ENCODE measurements at regions not wholly inside any gene's neighbourhood (a gene's known extent, or its start where the extent isn't known, plus 50 kb on each side); places are given as distances from the start of the nearest gene placed in this dataset.

GRCh38 chr9:1434052-1434767, 384.1 kb downstream of the DMRT2 start:
- H3K9me3 Mint-ChIP-seq = peaks cover 0 to 3% (median 0%) of the 10 kb centered on the region in 7 donors
- H3K36me3 ChIP-seq (replicated peaks in 1 of 2; ENCODE audit: control insufficient read depth in 1 of 2, insufficient read depth in 2 of 2, low read length in 2 of 2) = no peaks in the 10 kb centered on the region
- no peaks in the 10 kb centered on the region for H3K4me1 ChIP-seq (ENCODE audit: control insufficient read depth in 1 of 2, insufficient read depth in 2 of 2, low read length in 2 of 2)
- no peaks in the 10 kb centered on the region for H3K4me1 Mint-ChIP-seq
- H3K4me2 ChIP-seq (replicated peaks; ENCODE audit: extremely low read depth, low read length, poor library complexity, severe bottlenecking) = no peak overlapping the region
- no peaks in the 10 kb centered on the region for H3K9me3 ChIP-seq (replicated peaks in 1 of 2; ENCODE audit: control insufficient read depth in 1 of 2, insufficient read depth in 1 of 2, low read length in 2 of 2)
- TF ChIP-seq CTCF (IDR thresholded peaks at IDR 0.05) = no peak
- H3K27ac ChIP-seq (ENCODE audit: low read depth in 1 of 2, low read length in 2 of 2) = no peak overlapping the region
- no peaks in the 10 kb centered on the region for H3K27me3 ChIP-seq (ENCODE audit: control insufficient read depth in 2 of 2, insufficient read depth in 2 of 2, low read length in 2 of 2)
- no peaks in the 10 kb centered on the region for H4K20me1 ChIP-seq (ENCODE audit: insufficient read depth, low read length)
- 33% methylated on average over 2 of the region's 7 CpGs for WGBS (ENCODE audit: insufficient coverage)
- peaks cover 0 to 2% (median 2%) of the 10 kb centered on the region in 3 donors for H3K27me3 Mint-ChIP-seq (ENCODE audit: low read depth in 3 of 3)
- no peak overlapping the region for H2AFZ ChIP-seq (ENCODE audit: insufficient read depth, low read depth, low read length, poor library complexity, severe bottlenecking)
- H3K36me3 Mint-ChIP-seq = no peaks in the 10 kb centered on the region
- H3K4me3 Mint-ChIP-seq = no peak overlapping the region
- no peak overlapping the region for H3K4me3 ChIP-seq (replicated peaks in 1 of 3; ENCODE audit: low read depth in 2 of 3, low read length in 3 of 3)
- DNase-seq = no peak
- no peak overlapping the region for H3K27ac Mint-ChIP-seq
- intact Hi-C loops (cut with micrococcal nuclease) = no loop called here
- H3K9ac ChIP-seq (ENCODE audit: insufficient read depth, low read length, poor library complexity, severe bottlenecking) = no peak overlapping the region
- H3K79me2 ChIP-seq (ENCODE audit: insufficient read depth, low read length) = no peaks in the 10 kb centered on the region

GRCh38 chr9:1434811-1435210, 384.7 kb downstream of the DMRT2 start:
- peaks cover 0 to 3% (median 0%) of the 10 kb centered on the region in 7 donors for H3K9me3 Mint-ChIP-seq
- Histone ChIP-seq H4K20me1 (ENCODE audit: insufficient read depth, low read length) (no peaks in the 10 kb centered on the region), H3K9ac (ENCODE audit: insufficient read depth, low read length, poor library complexity, severe bottlenecking) (no peak overlapping the region), H3K4me3 (replicated peaks in 1 of 3; ENCODE audit: low read depth in 2 of 3, low read length in 3 of 3) (no peak overlapping the region), H2AFZ (ENCODE audit: insufficient read depth, low read depth, low read length, poor library complexity, severe bottlenecking) (no peak overlapping the region), H3K9me3 (replicated peaks in 1 of 2; ENCODE audit: control insufficient read depth in 1 of 2, insufficient read depth in 1 of 2, low read length in 2 of 2) (no peaks in the 10 kb centered on the region), H3K27me3 (ENCODE audit: control insufficient read depth in 2 of 2, insufficient read depth in 2 of 2, low read length in 2 of 2) (no peaks in the 10 kb centered on the region), H3K4me1 (ENCODE audit: control insufficient read depth in 1 of 2, insufficient read depth in 2 of 2, low read length in 2 of 2) (no peaks in the 10 kb centered on the region), H3K36me3 (replicated peaks in 1 of 2; ENCODE audit: control insufficient read depth in 1 of 2, insufficient read depth in 2 of 2, low read length in 2 of 2) (no peaks in the 10 kb centered on the region), H3K4me2 (replicated peaks; ENCODE audit: extremely low read depth, low read length, poor library complexity, severe bottlenecking) (no peak overlapping the region), H3K79me2 (ENCODE audit: insufficient read depth, low read length) (no peaks in the 10 kb centered on the region), H3K27ac (ENCODE audit: low read depth in 1 of 2, low read length in 2 of 2) (no peak overlapping the region)
- intact Hi-C loops (cut with micrococcal nuclease) = no loop called here
- no peaks in the 10 kb centered on the region for H3K4me1 Mint-ChIP-seq
- no peak overlapping the region for H3K27ac Mint-ChIP-seq
- no peak for DNase-seq
- no CpG with 5 or more reads among the region's 2 CpGs for WGBS (ENCODE audit: insufficient coverage)
- no peaks in the 10 kb centered on the region for H3K36me3 Mint-ChIP-seq
- no peak overlapping the region for H3K4me3 Mint-ChIP-seq
- peaks cover 2 to 5% (median 2%) of the 10 kb centered on the region in 3 donors for H3K27me3 Mint-ChIP-seq (ENCODE audit: low read depth in 3 of 3)
- no peak for TF ChIP-seq CTCF (IDR thresholded peaks at IDR 0.05)

Measured in CD14-positive monocyte (primary cell).